ENCODE measurements at regions not wholly inside any gene's neighbourhood (a gene's known extent, or its start where the extent isn't known, plus 50 kb on each side); places are given as distances from the start of the nearest gene placed in this dataset.
"Not testable (repeated sequence)": the region's sequence is repeated elsewhere in the genome, so short reads cannot be mapped to it uniquely, and the experiment has no call there.

- DNase-seq (ENCODE audit: low read depth), result no peak
- H3K4me3 ChIP-seq (ENCODE audit: low read depth, low read length), result no peak overlapping the region
- TF ChIP-seq CTCF (conservative IDR thresholded peaks at IDR 0.05; ENCODE audit: low read depth, low read length), result no peak
Observed at GRCh38 chr11:97770570-97770969, 1250.2 kb upstream of the CNTN5 start.

GRCh38 chr11:97772705-97773104, 1248.0 kb upstream of the CNTN5 start:
- no peak overlapping the region for H3K4me3 ChIP-seq (ENCODE audit: low read depth, low read length)
- TF ChIP-seq CTCF (conservative IDR thresholded peaks at IDR 0.05; ENCODE audit: low read depth, low read length), result no peak
- peak; percentile 58 for DNase-seq (ENCODE audit: low read depth)

GRCh38 chr11:97784388-97784787, 1236.4 kb upstream of the CNTN5 start:
- not testable (repeated sequence) for H3K4me3 ChIP-seq (ENCODE audit: low read depth, low read length); DNase-seq (ENCODE audit: low read depth)

- H3K4me3 ChIP-seq (ENCODE audit: low read depth, low read length), result no peak overlapping the region
- no peak for TF ChIP-seq CTCF (conservative IDR thresholded peaks at IDR 0.05; ENCODE audit: low read depth, low read length)
- no peak for DNase-seq (ENCODE audit: low read depth)
Observed at GRCh38 chr11:97786961-97787360, 1233.8 kb upstream of the CNTN5 start.

- peak; percentile 43 for DNase-seq (ENCODE audit: low read depth)
- H3K4me3 ChIP-seq (ENCODE audit: low read depth, low read length), result no peak overlapping the region
- TF ChIP-seq CTCF (conservative IDR thresholded peaks at IDR 0.05; ENCODE audit: low read depth, low read length), result no peak
Observed at GRCh38 chr11:97794876-97795275, 1225.9 kb upstream of the CNTN5 start.

- no peak for TF ChIP-seq CTCF (conservative IDR thresholded peaks at IDR 0.05; ENCODE audit: low read depth, low read length)
- DNase-seq (ENCODE audit: low read depth), result no peak
- no peak overlapping the region for H3K4me3 ChIP-seq (ENCODE audit: low read depth, low read length)
Observed at GRCh38 chr11:97800891-97801290, 1219.9 kb upstream of the CNTN5 start.

GRCh38 chr11:97814325-97814959, 1206.3 kb upstream of the CNTN5 start:
- no peak for TF ChIP-seq CTCF (conservative IDR thresholded peaks at IDR 0.05; ENCODE audit: low read depth, low read length)
- DNase-seq (ENCODE audit: low read depth), result peak; percentile 7
- no peak overlapping the region for H3K4me3 ChIP-seq (ENCODE audit: low read depth, low read length)
